D721Med (cell line): ENCODE measurements at regions not wholly inside any gene's neighbourhood (a gene's known extent, or its start where the extent isn't known, plus 50 kb on each side); places are given as distances from the start of the nearest gene placed in this dataset.

ENCODE experiments used
- DNase-seq: peaks from one replicate; pipeline ENCODE4 v3.0.0; 2011; ENCODE audit warnings: low spot score; ENCODE audit not compliant: insufficient read length
- FAIRE-seq: peaks from 2 replicates; lab custom pipeline; 2011; peaks lifted over from hg19 to GRCh38; lab: Jason Lieb, UNC
- CTCF ChIP-seq: IDR thresholded peaks from 2 replicates; pipeline ENCODE4 v1.5.1; 2012; ENCODE audit warnings: mild to moderate bottlenecking, control low read depth; ENCODE audit not compliant: insufficient read depth; ENCODE audit errors: missing control alignments

- no peak for FAIRE-seq
- no peak for TF ChIP-seq CTCF
- DNase-seq = no peak
These were observed 219.4 kb upstream of the CIBAR2 start for GRCh38 chr16:85331688-85332087.

DNA sequence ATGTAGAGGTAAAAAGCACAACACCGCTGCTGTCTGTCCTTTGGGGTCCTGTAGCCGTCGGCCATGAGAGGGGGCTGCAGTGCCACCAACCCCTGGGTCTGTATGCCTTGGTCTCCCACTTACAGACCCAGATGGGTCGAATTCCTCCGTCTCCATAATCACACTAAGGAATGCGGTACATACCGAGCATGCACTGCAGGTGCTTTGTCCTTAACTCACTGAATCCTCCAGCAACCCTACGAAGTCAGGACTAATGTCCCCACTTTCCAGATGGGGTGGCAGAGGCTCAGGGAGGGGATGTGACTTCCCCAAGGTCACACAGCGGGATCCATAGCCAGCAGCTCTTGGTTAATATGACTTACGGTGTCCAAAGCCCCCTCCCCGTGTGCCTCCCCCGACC, 219.9 kb upstream of the CIBAR2 start:
- FAIRE-seq = no peak
- no peak for TF ChIP-seq CTCF
- no peak for DNase-seq

DNA sequence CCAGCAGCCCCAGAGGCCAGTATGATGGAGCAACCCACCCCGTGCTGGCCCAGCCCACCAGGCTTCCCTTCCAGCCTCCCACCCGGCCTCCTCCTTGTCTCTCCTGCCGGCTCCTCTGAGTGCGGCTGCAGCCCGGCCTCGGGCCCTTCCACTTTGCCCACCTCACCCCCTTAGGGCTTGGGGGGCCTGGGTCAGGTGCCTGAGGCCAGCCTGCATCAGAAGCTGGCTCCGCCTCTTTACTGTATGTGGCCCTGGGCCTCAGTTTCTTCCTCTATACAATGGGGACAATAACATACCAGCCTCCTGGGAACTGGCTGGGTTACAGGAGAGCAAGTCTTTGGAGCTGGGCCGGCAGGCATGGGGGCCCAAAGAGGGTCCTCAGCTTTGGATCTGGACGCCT, 221.1 kb upstream of the CIBAR2 start:
- FAIRE-seq (no peak), DNase-seq (no peak)
- TF ChIP-seq CTCF = no peak

DNA sequence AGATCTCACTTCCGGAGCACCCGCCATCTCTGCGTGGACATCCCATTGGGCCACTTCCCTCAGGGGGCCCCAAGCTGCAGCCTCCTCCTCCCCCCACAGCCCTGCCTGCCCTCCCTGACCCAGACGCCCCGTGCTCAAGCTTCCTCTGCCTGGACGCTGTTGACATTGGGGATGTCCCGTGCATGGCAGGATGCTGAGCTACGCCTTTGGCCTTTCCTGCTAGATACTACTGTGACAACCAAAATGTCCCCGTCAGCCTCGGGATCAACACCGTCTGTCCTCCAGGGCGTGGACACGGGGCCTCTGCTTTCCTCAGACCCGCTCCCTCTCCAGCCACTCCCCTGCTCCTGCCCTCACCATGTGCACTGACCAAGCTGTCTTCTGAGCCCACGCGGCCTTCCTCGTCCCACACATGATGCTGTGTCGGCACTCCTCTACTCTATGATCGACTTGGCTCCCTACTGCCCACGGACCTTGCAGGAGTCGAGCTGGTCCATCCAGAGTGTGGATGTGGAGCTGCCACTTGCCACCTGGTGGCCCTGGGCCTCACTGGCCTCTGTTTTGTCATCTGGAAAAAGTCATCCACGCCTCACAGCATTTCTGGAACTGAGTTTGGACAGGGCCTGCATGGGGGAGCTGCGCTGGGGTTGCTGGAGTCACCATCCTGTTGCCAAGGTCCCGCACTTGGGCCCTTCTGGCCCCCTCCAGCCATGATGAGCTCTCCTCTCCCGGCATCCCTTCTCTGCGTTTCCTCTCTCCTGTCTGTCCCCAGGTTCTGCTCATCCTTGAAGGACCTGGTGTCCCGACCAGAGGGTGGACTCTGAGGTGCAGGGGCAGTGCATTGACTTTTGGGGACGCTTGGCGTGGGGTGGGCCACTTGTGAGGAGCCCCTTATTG, 221.7 kb upstream of the CIBAR2 start:
- FAIRE-seq (no peak), DNase-seq (no peak)
- TF ChIP-seq CTCF = no peak

GRCh38 chr16:85334718-85335583, 222.7 kb upstream of the CIBAR2 start:
- DNase-seq (no peak), FAIRE-seq (no peak)
- no peak for TF ChIP-seq CTCF

- no peak for TF ChIP-seq CTCF
- FAIRE-seq = no peak
- DNase-seq = no peak
These were observed 223.6 kb upstream of the CIBAR2 start for GRCh38 chr16:85335584-85336491.
